ENCODE measurements at regions not wholly inside any gene's neighbourhood (a gene's known extent, or its start where the extent isn't known, plus 50 kb on each side); places are given as distances from the start of the nearest gene placed in this dataset.
"Not testable (repeated sequence)": the region's sequence is repeated elsewhere in the genome, so short reads cannot be mapped to it uniquely, and the experiment has no call there.

DNA sequence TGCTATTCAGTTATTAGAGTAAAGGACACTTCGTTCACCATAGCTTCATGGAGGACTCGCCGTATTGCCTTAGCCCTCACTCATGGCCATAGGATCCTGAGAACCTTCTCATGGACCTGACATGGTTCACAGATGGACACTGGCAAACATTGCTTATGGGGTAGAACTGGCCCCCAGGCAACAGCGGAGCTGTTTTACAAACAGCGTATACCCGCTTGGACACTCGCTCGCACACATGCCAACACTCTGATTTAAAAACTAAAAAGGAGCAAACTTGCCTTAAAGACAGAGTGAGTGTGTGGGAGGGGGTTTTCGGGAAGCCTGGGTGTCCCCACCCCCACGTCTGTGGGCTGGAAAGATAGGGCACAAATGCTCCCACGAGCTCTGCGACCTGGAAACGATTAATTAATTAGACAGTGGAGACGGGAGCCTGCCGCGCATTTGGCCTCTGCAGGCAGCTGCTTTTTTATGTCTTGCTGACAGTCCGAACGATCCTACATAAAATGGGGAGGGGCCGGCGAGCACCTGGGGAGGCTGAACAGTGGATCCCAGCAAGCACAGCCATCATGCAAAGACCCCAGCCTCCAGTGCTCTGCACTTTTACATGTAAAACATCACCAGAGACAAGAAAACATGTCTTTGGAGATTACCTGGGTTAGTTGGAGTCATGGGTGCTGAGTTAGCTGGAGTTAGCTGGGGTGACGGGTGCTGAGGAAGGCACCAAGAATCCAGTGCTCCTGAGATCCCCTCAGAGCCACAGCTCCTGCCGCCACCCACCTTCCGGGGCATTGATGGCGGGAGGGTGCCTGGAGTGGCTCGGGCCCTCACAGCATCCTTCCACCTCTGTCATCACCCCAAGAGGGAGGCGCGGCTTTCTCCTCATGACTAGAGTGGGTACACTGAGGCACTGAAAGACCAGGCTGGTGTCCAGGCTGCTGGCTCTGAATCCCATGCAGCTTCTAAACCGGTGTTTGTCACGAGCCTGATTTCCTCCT lies 105.7 kb downstream of the NPIPB11 start:
- CTCF ChIA-PET; H3K4me3 Mint-ChIP-seq; H3K4me1 Mint-ChIP-seq; ATAC-seq; H3K27me3 Mint-ChIP-seq; H3K36me3 Mint-ChIP-seq; H3K27ac Mint-ChIP-seq; DNase-seq; H3K9me3 Mint-ChIP-seq (ENCODE audit: low read depth): not testable (repeated sequence)

DNA sequence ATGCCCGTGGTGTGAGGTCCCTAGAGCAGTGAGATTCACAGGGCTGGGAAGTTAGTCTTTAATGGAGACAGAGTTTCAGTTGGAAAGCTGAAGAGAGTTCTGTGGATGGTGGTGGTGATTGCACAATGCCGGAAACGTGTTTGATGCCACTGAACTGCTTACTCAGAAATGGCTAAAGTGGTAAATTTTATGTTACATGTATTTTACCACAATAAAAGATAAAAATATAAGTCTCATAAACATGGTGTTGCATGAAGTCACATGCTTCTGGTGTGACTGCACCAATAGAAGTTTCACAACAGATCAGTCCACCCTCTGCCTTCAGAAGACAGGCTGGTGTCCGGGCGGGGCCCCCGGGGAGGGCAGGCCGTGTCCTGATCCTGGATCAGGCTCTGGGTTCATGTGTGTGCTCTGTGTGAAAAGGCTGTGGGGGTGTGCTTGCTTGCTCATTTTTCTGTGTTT lies 106.5 kb downstream of the NPIPB11 start:
- H3K36me3 Mint-ChIP-seq; DNase-seq; H3K4me1 Mint-ChIP-seq; CTCF ChIA-PET; H3K27me3 Mint-ChIP-seq; H3K27ac Mint-ChIP-seq; H3K9me3 Mint-ChIP-seq (ENCODE audit: low read depth); H3K4me3 Mint-ChIP-seq: not testable (repeated sequence)
- peak; percentile 36 for ATAC-seq

DNA sequence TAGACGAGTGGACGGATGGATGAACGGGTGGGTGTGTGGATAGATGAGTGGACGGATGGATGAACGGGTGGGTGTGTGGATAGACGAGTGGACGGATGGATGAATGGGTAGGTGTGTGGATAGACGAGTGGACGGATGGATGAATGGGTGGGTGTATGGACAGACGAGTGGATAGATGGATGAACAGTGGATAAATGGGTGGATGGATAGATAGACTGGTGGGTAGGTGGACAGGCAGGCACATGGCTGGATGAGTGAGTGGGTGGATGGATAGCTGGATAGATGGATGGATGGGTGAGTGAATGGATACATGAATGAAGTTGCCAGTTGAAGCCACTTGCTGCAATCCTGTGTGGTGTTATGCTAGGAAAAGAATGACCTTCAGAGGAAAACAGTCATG lies 107.5 kb downstream of the NPIPB11 start:
- CTCF ChIA-PET; H3K36me3 Mint-ChIP-seq; H3K4me3 Mint-ChIP-seq; H3K27me3 Mint-ChIP-seq; H3K9me3 Mint-ChIP-seq (ENCODE audit: low read depth); ATAC-seq; DNase-seq; H3K27ac Mint-ChIP-seq; H3K4me1 Mint-ChIP-seq: not testable (repeated sequence)

DNA sequence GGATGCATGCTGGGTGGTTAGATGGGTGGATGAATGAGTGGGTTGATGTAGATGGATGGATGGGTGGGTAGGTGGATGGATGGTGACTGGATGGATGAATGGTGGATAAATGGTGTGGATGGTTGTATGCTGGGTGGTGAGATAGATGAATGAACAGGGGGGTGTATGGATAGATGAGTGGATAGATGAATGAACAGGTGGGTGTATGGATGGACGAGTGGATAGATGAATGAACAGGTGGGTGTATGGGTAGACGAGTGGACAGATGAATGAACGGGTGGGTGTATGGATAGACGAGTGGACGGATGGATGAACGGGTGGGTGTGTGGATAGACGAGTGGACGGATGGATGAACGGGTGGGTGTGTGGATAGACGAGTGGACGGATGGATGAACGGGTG lies 108.2 kb downstream of the NPIPB11 start:
- CTCF ChIA-PET; H3K27ac Mint-ChIP-seq; DNase-seq; ATAC-seq; H3K4me3 Mint-ChIP-seq; H3K4me1 Mint-ChIP-seq; H3K36me3 Mint-ChIP-seq; H3K9me3 Mint-ChIP-seq (ENCODE audit: low read depth); H3K27me3 Mint-ChIP-seq: not testable (repeated sequence)

DNA sequence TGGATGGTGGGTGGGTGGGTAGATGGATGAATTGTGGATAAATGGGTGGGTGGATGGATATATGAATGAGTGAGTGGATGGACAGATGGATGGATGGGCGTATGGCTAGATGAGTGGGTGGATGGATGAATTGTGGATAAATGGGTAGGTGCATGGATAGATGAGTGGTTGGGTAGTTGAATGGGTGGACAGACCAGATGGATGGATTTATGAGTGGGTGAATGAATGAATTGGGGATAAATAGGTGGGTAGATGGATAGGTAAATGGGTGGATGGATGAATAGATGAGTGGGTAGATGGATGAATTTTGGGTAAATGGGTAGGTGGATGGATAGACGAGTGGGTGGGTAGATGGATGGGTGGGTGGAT lies 108.7 kb downstream of the NPIPB11 start:
- DNase-seq; H3K4me3 Mint-ChIP-seq; H3K4me1 Mint-ChIP-seq; H3K9me3 Mint-ChIP-seq (ENCODE audit: low read depth); ATAC-seq; CTCF ChIA-PET; H3K27ac Mint-ChIP-seq; H3K27me3 Mint-ChIP-seq; H3K36me3 Mint-ChIP-seq: not testable (repeated sequence)

DNA sequence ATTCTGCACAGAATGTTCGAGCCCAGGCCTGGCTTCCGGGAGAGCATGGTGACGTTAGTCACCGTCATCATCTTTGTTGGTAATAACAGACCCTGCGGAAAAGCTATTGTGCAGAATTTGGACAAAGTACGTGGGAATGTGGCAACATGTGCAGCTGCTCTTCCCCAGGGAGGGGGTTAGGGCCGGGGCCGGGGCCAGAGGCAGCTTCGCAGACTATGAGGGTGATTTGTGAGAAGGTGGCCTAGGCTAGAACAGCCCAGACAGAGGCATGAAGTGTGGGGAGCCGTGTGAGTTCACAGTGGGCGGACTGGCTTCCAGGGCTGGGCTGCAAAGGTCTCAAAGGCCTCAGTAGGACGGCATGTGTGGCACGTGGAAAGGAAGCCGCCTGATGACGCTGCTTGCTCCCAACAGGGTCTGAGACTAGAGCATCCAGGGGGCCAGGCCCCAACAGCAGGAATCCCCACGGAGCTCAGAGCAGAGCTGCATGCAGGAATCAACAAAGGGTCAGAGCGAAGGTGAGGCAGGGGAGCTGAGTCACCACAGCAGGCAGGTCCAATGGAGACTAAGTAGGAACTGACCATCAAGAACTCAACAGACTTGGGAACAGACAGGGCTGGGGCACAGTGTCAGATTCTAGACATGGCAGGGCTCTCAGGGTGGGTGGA lies 109.2 kb downstream of the NPIPB11 start:
- H3K27me3 Mint-ChIP-seq; H3K4me1 Mint-ChIP-seq; H3K4me3 Mint-ChIP-seq; H3K9me3 Mint-ChIP-seq (ENCODE audit: low read depth); H3K36me3 Mint-ChIP-seq; ATAC-seq; DNase-seq; CTCF ChIA-PET; H3K27ac Mint-ChIP-seq: not testable (repeated sequence)

DNA sequence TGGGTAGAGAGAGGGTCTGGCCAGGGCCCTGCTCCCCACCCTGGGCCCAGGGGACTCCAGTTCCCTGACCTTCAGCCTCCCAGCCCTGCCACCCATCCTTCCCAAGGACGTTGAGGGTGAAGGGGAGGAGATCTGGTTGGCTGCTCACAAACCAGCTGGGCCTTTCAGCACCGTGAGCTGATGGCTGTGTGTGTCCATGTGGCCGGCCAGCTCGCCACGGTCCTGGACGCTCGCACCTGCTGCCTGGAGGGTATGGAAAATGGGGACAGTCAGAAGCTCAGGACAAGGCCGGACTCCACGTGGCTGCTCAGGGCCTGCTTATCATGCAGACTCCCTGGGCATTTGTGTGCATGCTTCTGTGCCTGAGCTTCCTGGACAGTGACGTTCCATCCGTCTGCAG lies 110.3 kb downstream of the NPIPB11 start:
- ATAC-seq; H3K4me1 Mint-ChIP-seq; H3K27me3 Mint-ChIP-seq; H3K9me3 Mint-ChIP-seq (ENCODE audit: low read depth); CTCF ChIA-PET; H3K36me3 Mint-ChIP-seq; H3K27ac Mint-ChIP-seq; H3K4me3 Mint-ChIP-seq; DNase-seq: not testable (repeated sequence)

DNA sequence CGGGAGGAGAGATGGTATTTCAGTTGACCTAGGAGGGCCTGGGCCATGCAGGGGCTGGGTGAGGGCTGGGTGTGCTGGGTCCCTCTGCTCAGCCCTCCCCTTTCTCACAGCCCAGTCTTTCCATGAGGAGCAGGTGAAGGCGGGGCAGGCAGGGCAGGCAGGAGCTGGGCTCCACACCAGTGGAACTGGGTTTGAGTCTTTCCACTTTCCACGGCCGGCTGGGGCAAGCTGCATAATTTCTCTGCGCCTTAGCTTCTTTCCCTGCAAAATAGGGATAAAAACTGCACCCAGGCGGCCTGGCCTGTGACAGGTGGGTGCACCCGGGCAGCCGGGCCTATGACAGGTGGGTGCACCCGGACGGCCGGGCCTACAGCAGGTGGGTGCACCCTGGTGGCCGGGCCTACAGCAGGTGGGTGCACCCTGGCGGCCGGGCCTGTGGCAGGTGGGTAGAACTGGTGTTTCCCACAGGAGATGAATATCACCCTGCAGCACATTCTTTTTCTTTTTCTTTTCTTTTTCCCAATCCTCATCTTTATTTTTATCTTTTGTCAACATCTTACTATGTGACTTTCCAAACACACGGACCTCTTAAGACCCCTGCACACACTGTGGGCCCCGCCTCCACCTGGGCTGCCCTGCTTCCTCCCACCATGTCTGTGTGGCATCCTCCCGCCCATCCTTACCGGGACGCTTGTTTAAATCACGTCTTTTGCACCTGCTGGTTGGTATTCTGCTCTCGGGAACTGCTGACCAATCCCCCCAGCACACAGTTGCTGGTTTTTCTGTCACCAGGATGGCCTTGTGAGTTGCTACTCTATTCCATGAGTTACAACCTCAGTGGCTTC lies 111.3 kb downstream of the NPIPB11 start:
- peaks cover 13% of the 10 kb centered on the region for H3K4me1 Mint-ChIP-seq
- H3K9me3 Mint-ChIP-seq (ENCODE audit: low read depth); CTCF ChIA-PET; H3K27ac Mint-ChIP-seq; DNase-seq; H3K27me3 Mint-ChIP-seq; ATAC-seq; H3K4me3 Mint-ChIP-seq; H3K36me3 Mint-ChIP-seq: not testable (repeated sequence)

DNA sequence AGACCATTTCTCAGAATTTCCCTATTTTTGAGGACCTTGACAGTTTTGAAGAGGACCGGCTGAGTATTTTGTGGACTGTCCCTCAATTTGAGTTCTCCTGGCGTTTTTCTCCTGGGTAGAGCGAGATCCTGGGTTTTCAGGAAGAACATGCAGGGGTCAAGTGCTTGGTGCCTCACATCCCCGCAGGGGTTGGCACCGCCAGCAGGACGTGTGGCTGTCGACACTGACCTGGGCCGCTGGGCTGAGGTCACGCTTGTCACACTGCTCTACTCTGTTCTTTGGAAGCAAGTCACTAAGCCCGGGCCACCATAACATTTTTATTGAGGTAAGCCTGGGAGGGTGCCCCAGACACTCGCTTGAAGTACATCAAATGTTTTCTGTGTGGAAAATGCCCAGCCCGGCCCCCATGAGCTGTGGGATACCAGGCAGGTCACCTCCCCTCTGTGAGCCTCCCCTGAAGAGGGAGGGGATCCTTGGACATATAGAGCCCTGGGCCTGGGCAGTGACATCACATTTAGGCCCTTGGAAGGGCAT lies 112.0 kb downstream of the NPIPB11 start:
- H3K27me3 Mint-ChIP-seq; DNase-seq; H3K4me3 Mint-ChIP-seq; ATAC-seq; H3K27ac Mint-ChIP-seq; H3K9me3 Mint-ChIP-seq (ENCODE audit: low read depth); H3K36me3 Mint-ChIP-seq; CTCF ChIA-PET; H3K4me1 Mint-ChIP-seq: not testable (repeated sequence)

DNA sequence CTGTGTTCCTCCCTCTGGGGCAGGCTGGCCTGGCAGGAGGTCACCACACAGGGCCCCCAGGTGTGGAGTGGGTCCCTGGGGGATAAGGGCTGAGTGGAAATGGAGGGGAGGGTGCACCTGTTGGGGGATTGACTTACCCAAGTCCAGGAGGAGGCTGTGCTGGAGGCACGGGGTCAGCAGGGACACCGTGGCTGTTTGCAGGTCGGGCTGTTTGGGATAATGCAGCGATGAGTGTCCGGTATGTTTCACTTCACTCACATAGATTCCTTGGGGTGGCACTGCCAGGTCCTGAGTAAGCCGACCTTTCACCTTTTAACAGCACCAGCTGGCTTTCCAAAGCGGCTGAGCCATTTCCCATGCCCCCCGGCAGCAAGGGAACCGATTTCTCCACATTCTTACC lies 113.0 kb downstream of the NPIPB11 start:
- not testable (repeated sequence) for ATAC-seq, H3K4me3 Mint-ChIP-seq, H3K36me3 Mint-ChIP-seq

DNA sequence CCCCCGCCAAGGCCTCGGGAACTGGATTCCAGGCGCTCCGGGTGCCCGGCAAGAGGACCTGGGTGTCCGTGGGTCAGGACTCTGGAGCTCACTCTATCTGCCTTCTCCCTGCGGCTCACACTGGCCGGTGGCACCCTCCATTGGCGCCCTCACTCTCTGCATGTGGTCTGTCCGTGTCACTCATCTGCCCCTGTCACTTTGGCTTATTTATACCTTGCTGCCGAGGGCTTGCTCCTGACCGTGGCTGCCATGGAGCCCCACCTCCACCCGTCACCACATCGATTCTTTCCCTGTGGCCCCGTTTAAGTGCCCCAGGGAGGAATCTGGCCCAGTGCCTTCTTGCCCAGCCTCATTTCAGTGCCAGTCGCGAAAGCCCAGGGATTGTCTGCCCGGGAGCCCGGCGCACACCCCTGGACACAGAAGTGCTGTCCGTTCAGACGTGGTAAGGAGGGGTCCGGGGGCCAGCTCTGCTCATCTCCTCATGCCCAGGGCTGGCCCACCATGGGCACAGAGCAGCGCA lies 113.5 kb downstream of the NPIPB11 start:
- DNase-seq; H3K27ac Mint-ChIP-seq; CTCF ChIA-PET; H3K4me3 Mint-ChIP-seq; H3K27me3 Mint-ChIP-seq; H3K4me1 Mint-ChIP-seq; H3K36me3 Mint-ChIP-seq; ATAC-seq; H3K9me3 Mint-ChIP-seq (ENCODE audit: low read depth): not testable (repeated sequence)

More for the DNA sequence above, 113.0 kb downstream of the NPIPB11 start:
- DNase-seq; H3K27me3 Mint-ChIP-seq; H3K9me3 Mint-ChIP-seq (ENCODE audit: low read depth); CTCF ChIA-PET; H3K27ac Mint-ChIP-seq; H3K4me1 Mint-ChIP-seq: not testable (repeated sequence)

DNA sequence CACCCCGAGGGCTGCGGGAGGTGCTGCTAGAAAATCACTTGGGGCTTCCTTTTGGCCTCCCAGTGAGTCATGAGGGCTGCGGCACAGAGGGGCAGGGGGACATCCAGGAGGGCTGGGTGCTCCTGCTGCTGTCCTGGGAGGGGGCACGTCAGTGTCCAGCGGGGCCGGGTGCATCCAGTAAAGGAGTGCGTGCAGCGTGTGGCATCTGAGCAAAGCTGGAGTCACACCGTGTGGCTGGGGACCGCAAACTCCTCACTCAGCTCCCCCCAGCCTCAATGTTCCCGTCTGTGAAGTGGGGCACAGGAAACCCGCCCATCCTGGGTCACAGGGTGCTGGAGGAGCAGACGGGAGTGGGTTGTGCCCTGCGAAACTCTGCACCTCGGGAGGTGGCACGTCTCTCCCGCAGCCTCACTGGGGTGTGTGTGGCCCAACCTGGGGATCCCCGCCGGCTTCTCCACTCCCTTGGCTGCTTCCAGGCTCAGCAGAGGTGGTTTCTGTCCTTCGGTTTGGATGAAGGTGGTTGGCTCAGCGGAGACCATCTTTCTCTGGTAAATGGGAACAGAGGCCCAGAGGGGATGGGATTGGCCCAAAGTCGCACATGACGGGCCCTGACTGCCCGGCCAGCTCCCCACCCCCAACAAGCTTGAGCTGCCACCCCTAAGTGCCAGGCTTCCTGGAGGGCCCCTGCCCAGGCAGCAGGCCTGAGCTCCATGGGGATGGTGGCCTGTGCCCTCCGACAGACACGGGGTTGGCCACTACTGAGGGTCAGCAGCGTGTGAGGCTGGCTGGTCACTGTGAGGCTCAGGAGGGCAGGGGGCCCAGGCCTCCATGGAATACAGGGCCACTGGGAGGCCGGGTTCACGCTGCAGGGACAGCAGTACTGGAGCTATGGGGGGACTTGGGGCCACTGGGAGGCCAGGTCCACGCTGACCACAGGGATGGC lies 114.9 kb downstream of the NPIPB11 start:
- H3K36me3 Mint-ChIP-seq; H3K27me3 Mint-ChIP-seq; H3K4me1 Mint-ChIP-seq; H3K9me3 Mint-ChIP-seq (ENCODE audit: low read depth); H3K4me3 Mint-ChIP-seq; CTCF ChIA-PET; ATAC-seq; DNase-seq; H3K27ac Mint-ChIP-seq: not testable (repeated sequence)

Measured in activated CD8-positive, alpha-beta memory T cell treated with anti-CD3 and anti-CD28 coated beads, Interleukin-2, amount 10 ng/mL, durations not matched to agents 7 days and 5 days (primary cell).